Panc1 (cell line): ENCODE measurements at regions not wholly inside any gene's neighbourhood (a gene's known extent, or its start where the extent isn't known, plus 50 kb on each side); places are given as distances from the start of the nearest gene placed in this dataset.

Source experiments
- ATAC-seq: fragments of 200-7000 bp; cut with Tn5 transposase; 2 replicates; pipeline ENCODE4 v1.9.1; 2020; ENCODE audit warnings: mild to moderate bottlenecking, moderate library complexity
- BruUV-seq: library from RNA; stranded (reverse); fragments of 400-500 nt; replicated peaks from 2 replicates; lab custom pipeline; 2021; lab: Mats Ljungman, UMichigan
- CTCF ChIA-PET: fragments of 300-600 bp; sonication (Branson Sonifier 250); formaldehyde crosslinking; loops from one replicate; lab custom pipeline; 2022; ENCODE audit warnings: antibody characterized with exemption; lab: Charles Lee
- POLR2A ChIA-PET: fragments of 300-600 bp; sonication (Branson Sonifier 250); formaldehyde crosslinking; loops from one replicate; lab custom pipeline; 2022; ENCODE audit warnings: antibody characterized with exemption; lab: Charles Lee
- DNase-seq: peaks from one replicate; pipeline ENCODE4 v3.0.0-alpha.2; 2010; ENCODE audit warnings: low read depth, low spot score
- H3K27ac ChIP-seq: 2 replicates; pipeline ENCODE4 v1.5.1; 2011; ENCODE audit warnings: mild to moderate bottlenecking, low read length, inconsistent platforms
- H3K27me3 ChIP-seq: fragments of 200-500 bp; sonication (Bioruptor generic); 2 replicates; pipeline ENCODE4 v1.6.0; 2014; ENCODE audit warnings: low read length, inconsistent platforms; ENCODE audit not compliant: control insufficient read depth, insufficient read depth
- H3K36me3 ChIP-seq: fragments of 200-500 bp; sonication (Bioruptor generic); 2 replicates; pipeline ENCODE4 v1.5.1; 2014; ENCODE audit warnings: inconsistent platforms, mild to moderate bottlenecking, low read length, moderate library complexity; ENCODE audit not compliant: control insufficient read depth, insufficient read depth
- H3K4me1 ChIP-seq: 2 replicates; pipeline ENCODE4 v1.5.1; 2011; ENCODE audit warnings: inconsistent platforms, mild to moderate bottlenecking, low read length, moderate library complexity; ENCODE audit not compliant: control insufficient read depth, insufficient read depth
- H3K4me3 ChIP-seq, 2 experiments: 2 replicates each; pipeline ENCODE4 v1.5.1; 2011 to 2012; ENCODE audit warnings: low read depth in 2 of 2, low read length in 2 of 2, mild to moderate bottlenecking in 2 of 2, inconsistent platforms in 1 of 2, moderate library complexity in 1 of 2
- H3K9me3 ChIP-seq: fragments of 200-500 bp; sonication (Bioruptor generic); 2 replicates; pipeline ENCODE4 v1.5.1; 2014; ENCODE audit warnings: low read depth, mild to moderate bottlenecking, inconsistent platforms, low read length, moderate library complexity; ENCODE audit not compliant: control insufficient read depth, insufficient read depth
- POLR2AphosphoS5 ChIP-seq: IDR thresholded peaks from 2 replicates; pipeline ENCODE4 v1.6.1; 2012; ENCODE audit warnings: mild to moderate bottlenecking, low read depth, low read length, moderate library complexity
- SIN3A ChIP-seq: IDR thresholded peaks from 2 replicates; pipeline ENCODE4 v1.6.1; 2012; ENCODE audit warnings: low read depth, mild to moderate bottlenecking, low read length, moderate library complexity, borderline replicate concordance; ENCODE audit not compliant: insufficient read depth
- TCF7L2 ChIP-seq: IDR thresholded peaks from 2 replicates; pipeline ENCODE4 v1.6.1; 2011; ENCODE audit warnings: mild to moderate bottlenecking, low read depth, low read length, inconsistent platforms
- in situ Hi-C: cut with HindIII; loops from 2 replicates; pipeline ENCODE4 v1.10.0; 2016; ENCODE audit warnings: low sequenced_read_pairs, low pct_unique_long_range_greater_than_20kb
- intact Hi-C: fragments of 100-400 bp; cut with micrococcal nuclease; formaldehyde crosslinking; loops from one replicate; pipeline ENCODE4 v1.10.0; 2022; ENCODE audit not compliant: unreplicated experiment
- TF ChIP-seq, protein P1 (sequence below): fragments of 450-650 bp; IDR thresholded peaks from 2 replicates; pipeline ENCODE4 v1.5.1; 2017; ENCODE audit warnings: mild to moderate bottlenecking
- TF ChIP-seq, protein P2 (sequence below), 2 experiments: IDR thresholded peaks; 2 replicates each; pipeline ENCODE4 v1.6.1; 2011 to 2012; ENCODE audit warnings: low read depth in 2 of 2, control low read depth in 1 of 2, low read length in 1 of 2, mild to moderate bottlenecking in 1 of 2, moderate library complexity in 1 of 2; ENCODE audit not compliant: insufficient read depth in 1 of 2

GRCh38 chr21:34020983-34021553 lies 52.3 kb upstream of the MRPS6 start:
- H3K27me3 ChIP-seq = no peaks in the 10 kb centered on the region
- in situ Hi-C loops = no loop called here
- intact Hi-C loops = no loop called here
- TF ChIP-seq, protein P1, sequence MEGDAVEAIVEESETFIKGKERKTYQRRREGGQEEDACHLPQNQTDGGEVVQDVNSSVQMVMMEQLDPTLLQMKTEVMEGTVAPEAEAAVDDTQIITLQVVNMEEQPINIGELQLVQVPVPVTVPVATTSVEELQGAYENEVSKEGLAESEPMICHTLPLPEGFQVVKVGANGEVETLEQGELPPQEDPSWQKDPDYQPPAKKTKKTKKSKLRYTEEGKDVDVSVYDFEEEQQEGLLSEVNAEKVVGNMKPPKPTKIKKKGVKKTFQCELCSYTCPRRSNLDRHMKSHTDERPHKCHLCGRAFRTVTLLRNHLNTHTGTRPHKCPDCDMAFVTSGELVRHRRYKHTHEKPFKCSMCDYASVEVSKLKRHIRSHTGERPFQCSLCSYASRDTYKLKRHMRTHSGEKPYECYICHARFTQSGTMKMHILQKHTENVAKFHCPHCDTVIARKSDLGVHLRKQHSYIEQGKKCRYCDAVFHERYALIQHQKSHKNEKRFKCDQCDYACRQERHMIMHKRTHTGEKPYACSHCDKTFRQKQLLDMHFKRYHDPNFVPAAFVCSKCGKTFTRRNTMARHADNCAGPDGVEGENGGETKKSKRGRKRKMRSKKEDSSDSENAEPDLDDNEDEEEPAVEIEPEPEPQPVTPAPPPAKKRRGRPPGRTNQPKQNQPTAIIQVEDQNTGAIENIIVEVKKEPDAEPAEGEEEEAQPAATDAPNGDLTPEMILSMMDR = no peak
- TF ChIP-seq SIN3A = no peak
- TF ChIP-seq, protein P2, sequence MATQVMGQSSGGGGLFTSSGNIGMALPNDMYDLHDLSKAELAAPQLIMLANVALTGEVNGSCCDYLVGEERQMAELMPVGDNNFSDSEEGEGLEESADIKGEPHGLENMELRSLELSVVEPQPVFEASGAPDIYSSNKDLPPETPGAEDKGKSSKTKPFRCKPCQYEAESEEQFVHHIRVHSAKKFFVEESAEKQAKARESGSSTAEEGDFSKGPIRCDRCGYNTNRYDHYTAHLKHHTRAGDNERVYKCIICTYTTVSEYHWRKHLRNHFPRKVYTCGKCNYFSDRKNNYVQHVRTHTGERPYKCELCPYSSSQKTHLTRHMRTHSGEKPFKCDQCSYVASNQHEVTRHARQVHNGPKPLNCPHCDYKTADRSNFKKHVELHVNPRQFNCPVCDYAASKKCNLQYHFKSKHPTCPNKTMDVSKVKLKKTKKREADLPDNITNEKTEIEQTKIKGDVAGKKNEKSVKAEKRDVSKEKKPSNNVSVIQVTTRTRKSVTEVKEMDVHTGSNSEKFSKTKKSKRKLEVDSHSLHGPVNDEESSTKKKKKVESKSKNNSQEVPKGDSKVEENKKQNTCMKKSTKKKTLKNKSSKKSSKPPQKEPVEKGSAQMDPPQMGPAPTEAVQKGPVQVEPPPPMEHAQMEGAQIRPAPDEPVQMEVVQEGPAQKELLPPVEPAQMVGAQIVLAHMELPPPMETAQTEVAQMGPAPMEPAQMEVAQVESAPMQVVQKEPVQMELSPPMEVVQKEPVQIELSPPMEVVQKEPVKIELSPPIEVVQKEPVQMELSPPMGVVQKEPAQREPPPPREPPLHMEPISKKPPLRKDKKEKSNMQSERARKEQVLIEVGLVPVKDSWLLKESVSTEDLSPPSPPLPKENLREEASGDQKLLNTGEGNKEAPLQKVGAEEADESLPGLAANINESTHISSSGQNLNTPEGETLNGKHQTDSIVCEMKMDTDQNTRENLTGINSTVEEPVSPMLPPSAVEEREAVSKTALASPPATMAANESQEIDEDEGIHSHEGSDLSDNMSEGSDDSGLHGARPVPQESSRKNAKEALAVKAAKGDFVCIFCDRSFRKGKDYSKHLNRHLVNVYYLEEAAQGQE (IDR thresholded peaks at IDR 0.05; ENCODE audit: insufficient read depth in 1 of 2, low read depth in 2 of 2, low read length in 1 of 2) = no peak
- TF ChIP-seq POLR2AphosphoS5 = no peak
- no peak for TF ChIP-seq TCF7L2
- H3K36me3 ChIP-seq = no peaks in the 10 kb centered on the region
- no peaks in the 10 kb centered on the region for H3K9me3 ChIP-seq
- ATAC-seq (no peak), DNase-seq (no peak)
- H3K27ac ChIP-seq = no peak overlapping the region
- no TSS peak for BruUV-seq
- ChIA-PET POLR2A (no interaction called here), CTCF (no interaction called here)
- no peak overlapping the region for H3K4me3 ChIP-seq
- H3K4me1 ChIP-seq = peaks cover 7% of the 10 kb centered on the region

- CTCF ChIA-PET = no interaction called here
Measured at GRCh38 chr21:34020005-34020847, 53.2 kb upstream of the MRPS6 start.

More at GRCh38 chr21:34020005-34020847, 53.2 kb upstream of the MRPS6 start:
- POLR2A ChIA-PET = no interaction called here
- Histone ChIP-seq H3K27me3 (no peaks in the 10 kb centered on the region), H3K4me1 (peaks cover 7% of the 10 kb centered on the region), H3K4me3 (no peak overlapping the region), H3K9me3 (no peaks in the 10 kb centered on the region), H3K36me3 (no peaks in the 10 kb centered on the region), H3K27ac (no peak overlapping the region; the same call in 1 of the 2 replicates)
- no TSS peak for BruUV-seq
- TF ChIP-seq, protein P1 = no peak
- DNase-seq (no peak), ATAC-seq (no peak)
- in situ Hi-C loops (no loop called here), intact Hi-C loops (no loop called here)
